ENCODE measurements at regions not wholly inside any gene's neighbourhood (a gene's known extent, or its start where the extent isn't known, plus 50 kb on each side); places are given as distances from the start of the nearest gene placed in this dataset.
"Not testable (repeated sequence)": the region's sequence is repeated elsewhere in the genome, so short reads cannot be mapped to it uniquely, and the experiment has no call there.

- no peak overlapping the region for H3K27ac ChIP-seq
- TF ChIP-seq CTCF (conservative IDR thresholded peaks at IDR 0.05) (no peak), ZFX (IDR thresholded peaks at IDR 0.05) (no peak)
Measured at GRCh38 chr11:33959855-33960400, 68.1 kb upstream of the LMO2 start.

- no peak overlapping the region for H3K27ac ChIP-seq
Measured at GRCh38 chr11:33957304-33957917, 65.5 kb upstream of the LMO2 start.

GRCh38 chr11:33956611-33957010 lies 64.7 kb upstream of the LMO2 start:
- H3K27ac ChIP-seq: no peak overlapping the region
- no peak for TF ChIP-seq ZFX (IDR thresholded peaks at IDR 0.05)
- no peak for TF ChIP-seq CTCF (conservative IDR thresholded peaks at IDR 0.05)

More at GRCh38 chr11:33957304-33957917, 65.5 kb upstream of the LMO2 start:
- TF ChIP-seq CTCF (conservative IDR thresholded peaks at IDR 0.05) (no peak), ZFX (IDR thresholded peaks at IDR 0.05) (no peak)

GRCh38 chr11:33953289-33953688 lies 61.4 kb upstream of the LMO2 start:
- TF ChIP-seq ZFX (IDR thresholded peaks at IDR 0.05) (no peak), CTCF (conservative IDR thresholded peaks at IDR 0.05) (no peak)
- H3K27ac ChIP-seq: no peak overlapping the region

GRCh38 chr11:33952805-33953204 lies 60.9 kb upstream of the LMO2 start:
- no peak for TF ChIP-seq CTCF (conservative IDR thresholded peaks at IDR 0.05)
- no peak for TF ChIP-seq ZFX (IDR thresholded peaks at IDR 0.05)
- no peak overlapping the region for H3K27ac ChIP-seq

- no peak overlapping the region for H3K27ac ChIP-seq
- TF ChIP-seq ZFX (IDR thresholded peaks at IDR 0.05) (no peak), CTCF (conservative IDR thresholded peaks at IDR 0.05) (no peak)
Measured at GRCh38 chr11:33949252-33949913, 57.5 kb upstream of the LMO2 start.

- no peak overlapping the region for H3K27ac ChIP-seq
- TF ChIP-seq CTCF (conservative IDR thresholded peaks at IDR 0.05) (no peak), ZFX (IDR thresholded peaks at IDR 0.05) (no peak)
Measured at GRCh38 chr11:33948494-33948893, 56.6 kb upstream of the LMO2 start.

- not testable (repeated sequence) for H3K27ac ChIP-seq
Measured at GRCh38 chr11:33947918-33948317, 56.0 kb upstream of the LMO2 start.

All from C4-2B (cell line).